Tibial nerve (tissue), 4 donors: ENCODE measurements at regions not wholly inside any gene's neighbourhood (a gene's known extent, or its start where the extent isn't known, plus 50 kb on each side); places are given as distances from the start of the nearest gene placed in this dataset.

Experiments used
- CTCF ChIP-seq, 5 experiments: fragments of 200-600 bp in 3 of 5; fragments of 450-650 bp in 2 of 5; sonication (generic) in 3 of 5; IDR thresholded peaks; one replicate each; pipeline ENCODE4 v1.5.1; 2016 to 2019; ENCODE audit warnings: antibody characterized with exemption in 5 of 5, mild to moderate bottlenecking in 3 of 5, moderate library complexity in 2 of 5
- EP300 ChIP-seq, 2 donors: sonication (generic); formaldehyde crosslinking; IDR thresholded peaks; one replicate each; pipeline ENCODE4 v1.6.1; 2017; ENCODE audit warnings: antibody characterized with exemption in 2 of 2, mild to moderate bottlenecking in 1 of 2
- POLR2A ChIP-seq, 2 donors: fragments of 450-650 bp; IDR thresholded peaks; one replicate each; pipeline ENCODE4 v1.6.1; 2017; ENCODE audit warnings: antibody characterized with exemption in 2 of 2, mild to moderate bottlenecking in 2 of 2, moderate library complexity in 2 of 2

GRCh38 chr3:25283613-25284012 is 144.4 kb upstream of the RARB start:
- no peak for TF ChIP-seq CTCF (IDR thresholded peaks at IDR 0.05)
- no peak for TF ChIP-seq POLR2A (IDR thresholded peaks at IDR 0.05)
- TF ChIP-seq EP300 (IDR thresholded peaks at IDR 0.05), result no peak
